ENCODE measurements at regions not wholly inside any gene's neighbourhood (a gene's known extent, or its start where the extent isn't known, plus 50 kb on each side); places are given as distances from the start of the nearest gene placed in this dataset.

- peaks cover 0 to 4% of the 10 kb centered on the region in 2 experiments; a peak in 2 of 5 replicates for H3K9me3 Mint-ChIP-seq
- no peaks in the 10 kb centered on the region for H3K27me3 Mint-ChIP-seq (ENCODE audit: low read depth)
- no peak overlapping the region for H3K27ac Mint-ChIP-seq
- no peaks in the 10 kb centered on the region for H3K4me1 ChIP-seq (ENCODE audit: insufficient read depth, low read length)
- H4K20me1 ChIP-seq (ENCODE audit: control insufficient read depth, insufficient read depth, insufficient read length): no peaks in the 10 kb centered on the region
- no peaks in the 10 kb centered on the region for H3K79me2 ChIP-seq (ENCODE audit: insufficient read depth, low read length)
- WGBS (ENCODE audit: extremely low coverage, insufficient read length, low lambda C conversion rate): no CpG with 5 or more reads among the region's 4 CpGs
- H2BK15ac ChIP-seq (ENCODE audit: low read depth, low read length): no peak overlapping the region
- H3K9me3 ChIP-seq (ENCODE audit: control insufficient read depth, low read depth, low read length): no peaks in the 10 kb centered on the region
- no peak overlapping the region for H4K91ac ChIP-seq (ENCODE audit: insufficient read length, low read depth, low read length)
- H3K9ac ChIP-seq (ENCODE audit: extremely low read depth, insufficient read length, low read length): no peak overlapping the region
- H3K18ac ChIP-seq (ENCODE audit: insufficient read length, low read depth, low read length): no peak overlapping the region
- no peak overlapping the region for H2AK5ac ChIP-seq (ENCODE audit: insufficient read length, low read length)
- no peak overlapping the region for H4K5ac ChIP-seq (ENCODE audit: insufficient read length, low read depth, low read length)
- H3K23ac ChIP-seq (ENCODE audit: insufficient read length, low read depth, low read length): no peak overlapping the region
- H3K4ac ChIP-seq (ENCODE audit: low read depth, low read length): no peak overlapping the region
- no peaks in the 10 kb centered on the region for H3K27me3 ChIP-seq (ENCODE audit: insufficient read depth, low read length)
- no peak for DNase-seq
- H2BK12ac ChIP-seq (ENCODE audit: insufficient read length, low read depth, low read length): no peak overlapping the region
- no peak overlapping the region for H2BK5ac ChIP-seq (ENCODE audit: insufficient read length, low read length)
- no peak overlapping the region for H3K27ac ChIP-seq (ENCODE audit: insufficient read length, low read depth, low read length)
- H2BK120ac ChIP-seq (ENCODE audit: low read depth, low read length, poor library complexity, severe bottlenecking): no peak overlapping the region
- TF ChIP-seq, protein P1, sequence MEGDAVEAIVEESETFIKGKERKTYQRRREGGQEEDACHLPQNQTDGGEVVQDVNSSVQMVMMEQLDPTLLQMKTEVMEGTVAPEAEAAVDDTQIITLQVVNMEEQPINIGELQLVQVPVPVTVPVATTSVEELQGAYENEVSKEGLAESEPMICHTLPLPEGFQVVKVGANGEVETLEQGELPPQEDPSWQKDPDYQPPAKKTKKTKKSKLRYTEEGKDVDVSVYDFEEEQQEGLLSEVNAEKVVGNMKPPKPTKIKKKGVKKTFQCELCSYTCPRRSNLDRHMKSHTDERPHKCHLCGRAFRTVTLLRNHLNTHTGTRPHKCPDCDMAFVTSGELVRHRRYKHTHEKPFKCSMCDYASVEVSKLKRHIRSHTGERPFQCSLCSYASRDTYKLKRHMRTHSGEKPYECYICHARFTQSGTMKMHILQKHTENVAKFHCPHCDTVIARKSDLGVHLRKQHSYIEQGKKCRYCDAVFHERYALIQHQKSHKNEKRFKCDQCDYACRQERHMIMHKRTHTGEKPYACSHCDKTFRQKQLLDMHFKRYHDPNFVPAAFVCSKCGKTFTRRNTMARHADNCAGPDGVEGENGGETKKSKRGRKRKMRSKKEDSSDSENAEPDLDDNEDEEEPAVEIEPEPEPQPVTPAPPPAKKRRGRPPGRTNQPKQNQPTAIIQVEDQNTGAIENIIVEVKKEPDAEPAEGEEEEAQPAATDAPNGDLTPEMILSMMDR (conservative IDR thresholded peaks at IDR 0.05): no peak
- no peaks in the 10 kb centered on the region for H3K4me1 Mint-ChIP-seq
- no peak overlapping the region for H3K14ac ChIP-seq (ENCODE audit: insufficient read depth, low read length)
- H2BK20ac ChIP-seq (ENCODE audit: low read depth, low read length, poor library complexity, severe bottlenecking): no peak overlapping the region
- no peak overlapping the region for H3T11ph ChIP-seq (ENCODE audit: low read length)
- no peaks in the 10 kb centered on the region; a peak in 1 of 7 replicates for H3K36me3 Mint-ChIP-seq (ENCODE audit: insufficient read depth in 1 of 3, low read depth in 3 of 3)
- no peaks in the 10 kb centered on the region for H3K79me1 ChIP-seq (ENCODE audit: insufficient read depth, low read depth, low read length, poor library complexity, severe bottlenecking)
- no peak overlapping the region for H4K8ac ChIP-seq (replicated peaks; ENCODE audit: insufficient read length, low read depth, low read length)
- H2AFZ ChIP-seq (ENCODE audit: low read length): no peak overlapping the region
- H3K4me3 Mint-ChIP-seq: no peak overlapping the region
- H3K4me2 ChIP-seq (ENCODE audit: insufficient read depth, insufficient read length, low read length): no peak overlapping the region
- H3K23me2 ChIP-seq (ENCODE audit: insufficient read length, low read depth, low read length, poor library complexity, severe bottlenecking): no peaks in the 10 kb centered on the region
- H3K56ac ChIP-seq (ENCODE audit: insufficient read length, low read depth, low read length): no peak overlapping the region
Observed at GRCh38 chr7:10731253-10731773, 242.4 kb upstream of the PHF14 start.

All from H9 (cell line).